Lower leg skin (tissue), 4 donors: ENCODE measurements at regions not wholly inside any gene's neighbourhood (a gene's known extent, or its start where the extent isn't known, plus 50 kb on each side); places are given as distances from the start of the nearest gene placed in this dataset.

ENCODE experiments used
- DNase-seq, 2 donors: peaks; one replicate each; pipeline ENCODE4 v3.0.0-alpha.2; 2019; ENCODE audit warnings: low spot score in 2 of 2
- H3K4me3 ChIP-seq: fragments of 200-600 bp; sonication (generic); 2 replicates; pipeline ENCODE4 v1.5.1; 2017; ENCODE audit warnings: mild to moderate bottlenecking, low read depth; ENCODE audit not compliant: poor library complexity, severe bottlenecking
- CTCF ChIP-seq, 3 donors: fragments of 450-650 bp; IDR thresholded peaks; one replicate each; pipeline ENCODE4 v1.5.1; 2016; ENCODE audit warnings: antibody characterized with exemption in 3 of 3, mild to moderate bottlenecking in 3 of 3, moderate library complexity in 2 of 3
- POLR2A ChIP-seq, 2 donors: fragments of 450-650 bp; IDR thresholded peaks; one replicate each; pipeline ENCODE4 v1.6.1; 2016 to 2017; ENCODE audit warnings: antibody characterized with exemption in 2 of 2, mild to moderate bottlenecking in 1 of 2, moderate library complexity in 1 of 2
- WGBS, 2 donors: methylation state at CpG; one replicate each; pipeline ENCODE4 v1.1.5; 2018; 5-methylcytosine and 5-hydroxymethylcytosine counted together
- intact Hi-C: fragments of 100-400 bp; cut with DNase I; formaldehyde crosslinking; loops from one replicate; pipeline ENCODE4 v1.15.0; 2023; ENCODE audit warnings: low total_unique reads

DNA sequence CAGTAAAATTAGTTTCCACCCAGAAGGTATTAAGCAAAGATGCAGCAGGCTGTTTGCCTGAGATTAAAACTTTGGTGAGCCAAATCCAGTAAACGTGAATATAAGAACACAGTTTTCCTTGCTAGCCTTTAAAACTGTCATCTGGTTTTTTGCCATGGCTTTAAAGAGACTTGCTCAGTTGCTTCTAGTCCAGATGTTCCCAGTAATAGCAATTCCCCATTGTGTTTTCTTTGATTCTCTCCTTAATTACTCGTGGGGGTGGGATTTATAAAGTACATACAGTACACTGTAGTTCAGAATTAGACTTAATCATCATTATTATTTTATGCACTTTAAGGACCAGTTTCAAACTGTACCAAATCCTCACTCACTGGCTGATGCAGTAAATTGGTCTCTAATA, 303.5 kb upstream of the ZNF804A start:
- intact Hi-C loops = no loop called here
- DNase-seq = no peak
- WGBS, 2 donors = 35 to 36% methylated on average over 2 of the region's 2 CpGs
- TF ChIP-seq POLR2A (IDR thresholded peaks at IDR 0.05) (no peak), CTCF (IDR thresholded peaks at IDR 0.05) (no peak)
- H3K4me3 ChIP-seq = no peak overlapping the region

DNA sequence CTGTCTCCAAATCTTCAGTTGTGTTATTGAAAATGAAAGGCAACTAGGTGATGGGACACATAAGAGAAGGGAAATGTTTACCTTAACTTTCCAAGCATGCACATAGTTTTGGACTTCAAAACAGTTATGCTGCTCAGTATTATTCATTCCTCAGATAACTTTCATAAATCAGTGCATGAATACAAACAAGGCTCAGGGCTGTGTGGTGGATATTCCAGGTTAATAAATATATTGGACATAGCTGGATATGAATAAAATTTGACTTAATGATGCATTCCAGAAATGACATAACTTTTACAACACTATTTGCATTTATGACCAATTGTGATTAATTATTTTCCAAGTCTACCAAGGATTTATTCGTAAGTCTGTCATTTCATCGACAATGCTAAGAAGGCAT, 301.2 kb upstream of the ZNF804A start:
- intact Hi-C loops = no loop called here
- 92 to 98% methylated on average over 2 of the region's 2 CpGs for WGBS, 2 donors
- H3K4me3 ChIP-seq = no peak overlapping the region
- DNase-seq = no peak
- TF ChIP-seq CTCF (IDR thresholded peaks at IDR 0.05) (no peak), POLR2A (IDR thresholded peaks at IDR 0.05) (no peak)

DNA sequence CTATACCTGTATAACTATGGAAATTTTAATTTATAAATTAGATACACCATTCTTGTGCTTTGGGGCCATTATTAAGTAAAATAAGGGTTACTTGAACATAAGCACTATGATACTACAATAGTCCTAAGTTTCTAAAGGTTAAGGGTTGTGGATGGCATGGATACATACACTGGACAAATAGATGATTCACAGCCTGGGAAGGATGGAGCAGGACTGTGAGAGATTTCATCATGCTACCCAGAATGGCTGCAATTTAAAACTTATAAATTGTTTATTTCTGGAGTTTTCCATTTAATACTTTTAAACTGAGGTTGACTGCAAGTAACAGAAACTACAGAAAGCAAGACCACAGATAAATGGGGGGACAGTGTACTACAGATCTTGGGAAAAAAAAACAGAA, 295.8 kb upstream of the ZNF804A start:
- DNase-seq = no peak
- no peak overlapping the region for H3K4me3 ChIP-seq
- intact Hi-C loops = no loop called here
- no peak for TF ChIP-seq POLR2A (IDR thresholded peaks at IDR 0.05)
- no peak for TF ChIP-seq CTCF (IDR thresholded peaks at IDR 0.05)

DNA sequence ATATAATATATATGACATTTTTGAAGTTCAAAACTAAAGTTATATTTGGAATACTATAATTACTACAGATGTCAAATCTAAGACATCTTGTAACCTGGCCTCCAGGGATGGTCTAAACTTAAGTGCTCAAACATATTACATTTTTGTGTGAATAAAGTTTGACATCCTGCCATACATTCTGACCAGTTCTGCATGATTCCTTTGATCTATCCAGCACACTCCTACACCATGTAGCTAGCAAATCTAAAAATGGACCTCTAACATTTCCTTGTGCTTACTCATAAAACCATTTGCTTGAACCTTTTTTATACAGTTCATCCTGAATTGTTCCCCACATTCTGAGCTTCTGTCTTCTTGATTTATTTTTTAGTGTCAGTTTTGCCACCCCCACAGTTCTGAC, 294.3 kb upstream of the ZNF804A start:
- intact Hi-C loops = no loop called here
- no peak overlapping the region for H3K4me3 ChIP-seq
- TF ChIP-seq POLR2A (IDR thresholded peaks at IDR 0.05) (no peak), CTCF (IDR thresholded peaks at IDR 0.05) (no peak)
- no peak for DNase-seq

DNA sequence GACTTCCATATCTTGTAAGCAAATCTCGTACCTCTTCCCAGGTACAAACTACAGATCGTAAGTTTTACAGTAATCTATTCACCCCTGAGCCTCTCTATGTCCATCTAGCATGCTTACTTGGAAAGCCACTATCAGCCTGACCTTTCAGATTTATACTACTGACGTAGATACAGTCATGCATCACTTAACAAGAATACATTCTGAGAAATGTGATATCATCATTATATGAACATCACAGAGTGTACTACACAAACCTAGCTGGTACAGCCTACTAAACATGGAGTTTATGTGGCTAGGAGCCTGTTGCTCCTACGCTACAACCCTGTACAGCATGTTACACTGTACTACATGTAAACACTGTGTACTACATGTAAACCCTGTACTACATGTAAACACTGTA, 293.2 kb upstream of the ZNF804A start:
- no peak for DNase-seq
- 85 to 86% methylated on average over 4 of the region's 4 CpGs for WGBS, 2 donors
- H3K4me3 ChIP-seq = no peak overlapping the region
- TF ChIP-seq CTCF (IDR thresholded peaks at IDR 0.05) (no peak), POLR2A (IDR thresholded peaks at IDR 0.05) (no peak)
- intact Hi-C loops = no loop called here

- intact Hi-C loops = no loop called here
- no peak for DNase-seq
- no peak for TF ChIP-seq CTCF (IDR thresholded peaks at IDR 0.05)
- TF ChIP-seq POLR2A (IDR thresholded peaks at IDR 0.05) = no peak
- no peak overlapping the region for H3K4me3 ChIP-seq
- 60 to 75% methylated on average over 1 of the region's 1 CpG for WGBS, 2 donors
Observed at GRCh38 chr2:184308706-184309105, 289.6 kb upstream of the ZNF804A start.
